Renal cortex interstitium (tissue), 11 donors: ENCODE measurements at regions not wholly inside any gene's neighbourhood (a gene's known extent, or its start where the extent isn't known, plus 50 kb on each side); places are given as distances from the start of the nearest gene placed in this dataset.

Source experiments
- DNase-seq, 11 donors: peaks; one replicate each; pipeline ENCODE4 v3.0.0-alpha.2; 2013; ENCODE audit warnings: low read depth in 9 of 11, low spot score in 4 of 11; ENCODE audit errors: extremely low read depth in 1 of 11

DNA sequence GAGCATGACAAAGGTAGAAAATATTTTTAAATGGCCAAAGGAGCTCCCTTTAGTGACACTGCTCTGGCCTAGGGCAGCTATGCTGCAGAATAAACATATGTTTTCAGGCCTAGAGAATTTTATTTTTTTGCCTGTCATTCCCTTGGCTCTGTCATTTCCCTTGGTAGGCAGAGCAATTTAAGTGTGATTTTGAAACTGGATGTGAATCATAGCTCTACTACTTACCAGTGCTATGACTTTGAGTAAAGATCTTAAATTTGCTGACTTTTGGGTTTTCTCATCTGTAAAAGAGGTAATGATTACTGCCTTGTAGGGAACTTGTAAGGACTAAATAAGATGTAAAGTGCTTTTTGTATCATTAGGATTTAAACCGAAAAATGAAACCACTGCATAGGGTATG is 189.0 kb upstream of the ZRANB2 start:
- DNase-seq, result no peak

DNA sequence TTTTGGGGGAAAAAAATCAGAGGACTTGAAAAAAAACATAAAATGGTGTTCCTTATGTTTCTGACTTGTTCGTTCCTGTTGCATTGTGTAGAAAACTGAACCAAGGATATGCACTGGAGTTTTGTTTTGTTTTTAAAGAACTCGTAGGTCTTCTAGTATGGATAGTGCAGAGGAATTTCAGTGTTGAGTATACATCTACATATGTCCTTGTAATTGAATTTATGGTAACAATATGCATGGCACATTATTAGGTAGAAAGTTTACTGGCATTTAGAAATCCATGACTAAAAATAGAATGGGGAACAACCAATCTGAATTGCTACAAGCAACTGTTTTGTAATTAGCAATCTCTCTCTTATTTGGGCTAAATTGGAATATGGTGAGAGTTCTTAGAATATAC is 188.3 kb upstream of the ZRANB2 start:
- DNase-seq, result no peak

DNA sequence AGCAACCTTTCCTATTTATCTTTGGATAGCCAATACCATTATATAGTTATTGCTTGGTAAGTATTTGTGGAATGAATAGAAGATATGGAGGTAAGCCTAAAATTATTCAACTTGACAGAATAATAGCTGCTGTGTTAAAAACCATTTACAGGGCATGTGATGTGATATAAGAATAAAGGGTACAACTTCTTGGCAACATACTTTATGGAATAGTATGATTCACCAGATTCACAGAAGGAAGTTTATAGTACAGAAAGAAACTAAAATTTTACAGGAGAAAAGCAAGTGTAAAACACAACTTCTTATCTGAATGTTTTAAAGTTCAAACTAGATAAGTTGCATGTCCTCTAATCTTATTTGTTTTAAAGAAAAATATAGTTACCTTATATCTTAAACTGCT is 186.4 kb upstream of the ZRANB2 start:
- DNase-seq, result no peak

DNA sequence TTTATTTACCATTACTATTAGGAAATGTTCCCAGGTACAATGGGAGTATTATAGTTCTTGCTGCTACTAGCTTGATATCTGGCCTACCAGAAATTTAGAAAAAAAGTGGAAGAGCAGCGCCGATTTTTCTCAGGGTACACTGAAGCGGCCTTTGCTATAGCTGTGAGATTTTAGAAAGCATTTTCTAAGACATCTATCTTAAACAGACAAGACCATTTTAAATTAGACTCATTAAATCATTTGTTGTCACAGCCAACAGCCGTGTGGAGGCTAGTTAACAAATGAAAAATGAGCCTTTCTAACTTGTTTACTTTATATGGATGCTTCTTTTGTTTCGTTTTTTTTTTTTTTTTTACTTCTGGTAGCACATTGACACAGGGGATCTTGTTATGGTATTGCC is 183.2 kb upstream of the ZRANB2 start:
- no peak for DNase-seq

DNA sequence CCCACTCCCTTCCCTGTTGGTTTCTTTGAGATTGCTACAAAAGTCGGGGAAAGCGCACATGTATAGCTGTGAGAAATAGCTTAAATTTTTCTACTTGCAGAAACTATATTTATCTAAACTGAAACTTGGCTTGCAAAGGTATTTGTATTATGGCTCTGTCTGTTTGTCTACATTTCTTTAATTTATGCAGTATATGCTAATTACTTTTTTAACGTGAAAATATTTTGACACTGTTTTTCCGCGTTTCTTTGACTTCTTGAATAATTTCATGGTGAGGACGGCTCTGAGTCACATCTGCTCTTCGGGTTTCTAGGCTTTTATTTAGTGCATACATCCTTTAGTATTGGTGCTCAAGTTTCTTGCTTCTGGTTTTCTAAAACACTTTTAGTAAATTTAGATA is 182.1 kb upstream of the ZRANB2 start:
- DNase-seq, result no peak

DNA sequence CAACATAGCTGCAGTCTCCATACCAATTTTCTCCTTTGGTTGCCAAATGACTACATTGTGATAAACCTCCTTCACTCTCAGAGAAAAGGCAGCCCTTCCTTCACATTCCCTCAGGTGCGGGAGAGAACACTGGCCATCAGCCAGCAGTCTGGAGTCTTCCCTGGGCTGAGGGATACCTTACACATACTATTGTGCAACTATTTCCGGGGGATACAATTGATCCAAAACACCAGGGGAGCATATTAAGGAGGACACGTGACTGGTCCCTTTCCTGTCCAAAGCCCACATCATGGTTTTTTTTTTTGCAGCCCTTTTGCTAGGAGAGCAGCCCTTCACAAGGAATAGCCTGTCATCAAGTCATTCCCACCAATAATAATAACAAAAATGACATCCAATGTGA is 172.1 kb upstream of the ZRANB2 start:
- no peak for DNase-seq

DNA sequence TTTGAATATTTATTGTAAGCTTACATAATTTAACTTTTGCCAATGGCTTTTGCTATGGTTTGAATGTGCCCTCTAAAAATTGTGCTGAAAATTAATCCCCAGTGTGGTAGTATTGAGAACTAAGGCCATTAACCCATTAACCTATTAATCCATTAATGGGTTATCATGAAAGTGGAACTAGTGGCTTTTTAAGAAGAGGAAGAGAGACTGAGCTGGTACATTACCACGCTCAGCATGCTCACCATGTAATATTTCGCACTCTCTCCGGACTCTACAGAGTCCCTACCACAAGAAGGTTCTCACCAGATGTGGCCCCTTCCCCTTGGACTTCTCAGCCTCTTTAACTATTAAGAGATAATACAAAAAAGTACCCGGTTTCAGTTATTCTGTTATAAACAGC is 164.4 kb upstream of the ZRANB2 start:
- no peak for DNase-seq

DNA sequence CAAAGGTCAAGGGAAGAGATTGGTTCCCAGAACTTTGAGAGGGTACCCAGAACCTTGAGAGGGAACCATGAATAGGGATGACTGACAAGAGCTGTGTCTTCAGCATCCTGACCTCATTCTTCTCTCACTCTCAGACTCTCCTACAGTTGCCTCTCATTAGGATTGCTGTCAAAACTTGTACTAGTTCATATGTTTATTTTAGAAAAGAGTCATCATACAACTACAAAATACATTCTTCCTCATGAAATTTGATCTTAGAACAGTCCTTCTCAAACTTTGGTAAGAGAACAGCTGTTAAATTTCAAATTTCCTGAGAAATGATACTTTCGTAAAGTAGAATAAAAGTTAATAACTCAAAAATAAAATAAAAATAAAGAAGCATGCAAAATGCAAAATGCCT is 161.4 kb upstream of the ZRANB2 start:
- DNase-seq, result no peak

DNA sequence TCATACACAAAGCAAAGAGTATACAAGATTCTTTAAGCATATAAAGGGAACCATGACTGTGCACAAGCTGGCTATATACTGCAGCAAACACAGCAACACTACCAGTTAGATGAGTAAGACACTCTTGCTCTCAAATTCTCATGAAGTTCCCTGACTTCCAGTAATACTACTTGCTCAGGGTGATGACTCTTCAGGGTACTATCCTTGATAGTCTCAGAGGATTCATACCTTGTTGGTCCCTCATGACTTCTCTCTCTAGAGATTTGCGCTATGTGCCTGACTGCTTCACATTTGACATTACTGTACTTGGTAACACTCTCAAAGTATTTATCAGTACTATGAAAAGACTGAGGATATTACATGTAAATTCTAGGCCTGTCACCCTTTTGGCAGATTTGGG is 159.8 kb upstream of the ZRANB2 start:
- no peak for DNase-seq

DNA sequence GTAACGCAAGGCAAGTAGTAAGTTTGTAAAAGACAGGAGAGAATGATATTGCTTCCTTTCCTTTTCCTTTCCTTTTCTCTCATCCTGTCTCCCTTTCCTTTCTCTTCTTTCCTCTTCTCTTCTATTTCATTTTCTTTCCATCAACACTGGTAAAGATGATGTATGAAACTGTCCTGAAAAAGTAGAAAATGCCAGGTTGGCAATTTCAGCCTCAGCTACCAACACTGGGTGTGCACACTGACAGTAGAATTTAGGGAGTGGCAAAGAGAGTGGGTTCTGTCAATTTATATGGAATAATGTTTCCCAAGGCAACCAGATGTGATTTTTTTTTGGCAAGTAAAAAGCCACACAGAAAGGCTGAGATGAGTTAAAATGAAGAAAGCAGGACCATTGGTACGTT is 155.7 kb upstream of the ZRANB2 start:
- no peak for DNase-seq

DNA sequence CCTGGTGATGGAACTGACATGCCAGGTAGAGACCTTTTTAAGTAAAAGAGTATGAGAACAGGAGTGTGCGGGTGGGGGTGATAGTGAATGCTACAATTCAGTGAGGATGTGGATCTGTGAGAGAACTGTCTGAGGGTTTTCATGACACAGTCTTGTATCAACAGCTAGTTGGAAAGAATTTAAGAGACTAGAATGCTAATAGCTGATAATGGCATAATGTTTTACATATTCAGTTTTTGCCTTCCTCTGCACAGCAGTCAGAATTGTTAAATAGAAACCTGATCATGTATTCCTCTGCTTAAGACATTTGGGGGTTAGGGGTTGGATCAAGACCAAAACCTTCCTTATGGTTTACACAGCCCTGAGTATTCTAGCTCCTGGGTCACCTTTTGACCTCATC is 152.8 kb upstream of the ZRANB2 start:
- no peak for DNase-seq

DNA sequence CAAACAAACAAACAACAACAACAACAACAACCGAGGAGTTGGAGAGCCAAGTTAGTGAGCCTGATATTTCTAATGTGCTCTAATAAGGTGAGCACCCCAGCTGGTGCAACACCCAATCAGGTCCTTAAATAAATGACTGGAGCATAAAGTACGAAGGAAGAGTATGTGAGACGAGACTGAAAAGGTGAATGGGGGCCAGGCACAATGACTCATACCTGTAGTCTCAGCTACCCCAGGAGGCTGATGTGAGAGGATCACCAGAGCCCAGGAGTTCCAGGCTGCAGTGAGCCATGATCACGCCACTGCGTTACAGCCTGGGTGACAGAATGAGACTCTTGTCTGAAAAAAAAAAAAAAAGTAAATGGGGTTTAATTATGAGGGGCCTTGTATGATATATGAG is 152.0 kb upstream of the ZRANB2 start:
- DNase-seq, result no peak

DNA sequence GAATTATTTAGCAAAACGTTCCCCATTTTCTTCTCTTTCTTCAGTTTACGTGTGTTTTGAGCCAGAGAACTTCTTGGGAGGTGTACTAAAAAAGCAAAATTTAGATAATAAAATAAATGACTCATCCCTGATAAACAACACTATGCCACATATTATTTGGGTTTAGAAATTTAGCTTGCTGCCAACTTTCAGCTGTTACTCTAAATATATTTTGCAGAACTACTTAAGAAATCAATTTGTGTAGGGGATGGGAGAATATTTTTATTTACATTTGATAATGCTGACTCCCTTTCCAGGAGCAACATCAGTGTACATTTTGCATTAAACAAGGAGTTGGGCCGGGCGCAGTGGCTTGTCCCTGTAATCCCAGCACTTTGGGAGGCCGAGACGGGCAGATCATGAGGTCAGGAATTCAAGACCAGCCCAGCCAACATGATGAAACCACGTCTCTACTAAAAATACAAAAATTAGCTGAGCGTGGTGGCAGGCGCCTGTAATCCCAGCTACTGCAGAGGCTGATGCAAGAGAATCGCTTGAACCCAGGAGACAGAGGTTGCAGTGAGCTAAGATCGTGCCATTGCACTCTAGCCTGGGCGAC is 151.4 kb upstream of the ZRANB2 start:
- DNase-seq, result no peak

DNA sequence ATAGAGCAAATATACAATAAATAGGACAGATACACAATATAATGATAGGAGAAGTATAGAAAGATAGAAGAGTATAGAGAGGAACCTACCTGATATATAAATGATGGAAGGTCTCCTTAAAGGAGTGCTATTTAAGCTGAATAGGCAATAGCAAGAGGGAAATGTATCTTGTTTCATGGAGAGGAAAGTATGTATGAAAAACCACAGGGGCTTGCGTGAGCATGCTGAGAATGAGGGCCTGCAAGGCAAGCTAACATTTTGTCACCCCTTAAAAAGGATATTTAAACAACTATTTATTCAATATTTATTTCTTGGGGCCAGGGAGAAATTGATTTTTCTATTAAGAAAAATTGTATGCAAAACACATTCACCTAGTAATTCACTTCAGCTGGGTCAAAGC is 150.9 kb upstream of the ZRANB2 start:
- DNase-seq, result no peak

DNA sequence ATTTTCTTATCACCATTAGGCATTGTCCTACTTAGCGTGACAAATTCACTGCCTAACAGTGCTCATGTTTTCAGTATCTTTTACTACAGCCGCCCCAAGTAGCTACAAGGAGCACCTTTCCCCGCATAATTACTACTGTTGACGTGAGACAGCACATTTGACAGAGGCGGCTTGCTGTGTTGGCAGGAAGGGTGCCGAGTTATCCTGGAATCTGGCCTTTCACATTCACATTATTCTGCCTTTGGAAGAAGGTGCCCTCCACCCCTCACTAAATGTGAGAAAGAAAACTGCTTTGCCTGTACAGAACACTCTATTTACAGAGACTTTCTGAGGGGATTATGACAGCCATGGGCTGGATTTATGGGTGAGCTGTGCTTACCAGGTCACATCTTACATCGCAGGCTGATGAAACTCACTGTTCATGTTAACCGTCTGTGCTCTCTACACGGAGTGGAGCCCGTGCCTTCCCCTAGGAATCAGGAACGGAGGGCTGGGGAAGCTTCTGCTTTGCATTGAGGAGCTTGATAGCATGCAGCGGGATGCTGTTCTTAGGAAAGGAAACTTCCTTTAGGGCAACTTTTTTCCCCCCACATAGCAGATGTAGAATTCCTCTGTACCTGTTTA is 148.0 kb upstream of the ZRANB2 start:
- no peak for DNase-seq

DNA sequence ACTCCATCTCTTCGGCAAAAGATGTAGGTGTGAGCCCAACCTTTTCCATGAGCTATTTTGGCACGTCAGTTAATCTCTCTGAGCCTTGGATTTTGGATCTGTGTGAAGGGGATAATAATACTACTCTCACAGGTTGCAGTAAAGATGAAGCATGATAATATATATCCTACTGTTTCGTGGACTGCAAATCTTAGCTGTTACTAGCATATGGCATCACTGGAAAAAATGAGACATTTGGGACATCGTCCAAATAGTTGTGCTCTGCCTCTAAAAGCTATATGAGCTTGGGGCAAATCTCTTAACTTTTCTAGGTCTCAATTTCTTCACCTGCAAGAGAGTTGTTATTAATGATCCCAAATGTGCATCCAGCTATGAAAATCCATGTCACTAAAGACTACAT is 147.4 kb upstream of the ZRANB2 start:
- DNase-seq, result no peak

DNA sequence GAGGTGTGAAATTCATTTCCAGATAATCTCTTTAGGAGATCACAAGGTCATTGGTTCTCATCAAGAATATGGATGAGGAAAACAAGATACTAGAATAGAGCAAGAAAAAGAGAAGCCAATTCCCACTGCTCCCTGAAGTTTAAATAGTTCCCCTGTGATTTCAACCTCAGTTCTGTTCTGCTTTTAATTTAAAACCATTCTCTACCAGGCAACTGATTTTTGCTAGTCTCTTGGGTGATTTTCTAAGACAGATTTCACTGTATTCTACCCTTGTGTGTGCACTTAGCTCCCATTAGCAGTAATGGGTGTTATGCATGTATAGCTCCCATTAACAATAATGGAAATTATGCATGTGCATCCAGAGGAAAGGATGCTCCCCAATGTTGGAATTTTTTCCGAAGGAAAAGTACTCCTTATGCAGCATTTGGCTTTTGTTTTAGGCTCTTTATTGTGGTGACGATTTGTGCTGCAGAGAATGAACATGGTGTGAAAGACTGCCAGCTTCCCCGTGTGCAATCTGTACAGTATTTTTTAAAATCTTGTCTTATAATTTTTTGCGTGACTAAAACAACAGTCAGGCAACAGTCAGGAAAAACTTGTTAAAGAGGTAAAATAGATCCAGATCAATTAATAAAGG is 144.0 kb upstream of the ZRANB2 start:
- DNase-seq, result no peak

DNA sequence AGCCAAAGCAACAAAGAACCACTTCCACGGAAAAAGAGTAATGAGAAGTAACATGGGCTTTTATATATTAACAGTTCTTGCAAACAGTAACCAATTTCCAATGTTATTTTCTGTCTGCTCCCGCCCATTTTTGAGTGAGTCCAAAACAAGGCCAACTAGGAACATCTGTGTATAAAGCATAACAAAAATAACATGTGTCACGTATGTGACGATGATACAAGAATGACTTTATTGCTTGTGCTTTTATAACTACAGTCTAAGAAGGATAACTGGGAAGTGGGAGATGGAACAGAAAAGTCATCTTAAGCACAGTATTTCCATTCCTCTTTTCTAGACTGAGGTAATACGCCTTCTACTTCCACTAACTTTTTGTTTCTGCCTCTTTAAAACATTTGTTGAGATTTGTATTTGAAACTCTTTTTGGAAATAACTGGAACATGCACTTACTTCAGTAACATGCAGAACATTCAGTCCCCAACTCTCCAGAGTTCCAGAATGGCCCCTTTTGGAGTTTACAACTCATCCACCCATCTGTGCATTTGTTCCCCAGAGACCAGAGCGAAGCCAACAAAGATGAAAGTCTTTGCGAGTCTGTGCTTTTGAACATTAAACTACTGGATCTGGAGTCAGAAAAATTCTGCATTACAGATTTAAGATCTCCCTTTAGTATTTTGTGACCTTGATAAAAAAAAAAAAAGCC is 143.0 kb upstream of the ZRANB2 start:
- no peak for DNase-seq

DNA sequence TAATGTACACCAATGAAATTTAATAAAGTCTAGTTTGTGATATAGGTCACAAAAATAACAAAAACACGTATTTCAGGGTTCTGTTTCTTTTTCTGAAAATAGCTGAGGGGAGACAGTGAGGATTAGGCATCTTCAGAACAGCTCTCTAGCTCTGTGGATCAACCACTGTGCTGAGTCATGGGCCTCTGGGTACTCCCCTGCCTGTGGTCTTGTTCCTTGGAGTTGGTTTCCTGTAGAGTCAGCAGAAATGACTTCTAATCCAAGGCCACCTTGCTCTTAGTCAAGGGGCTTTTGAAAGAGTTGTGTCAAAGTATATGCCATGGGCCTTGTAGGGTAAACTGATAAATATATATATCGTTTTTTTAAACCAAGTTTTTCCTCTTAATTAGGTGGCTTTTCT is 141.8 kb upstream of the ZRANB2 start:
- DNase-seq, result no peak

DNA sequence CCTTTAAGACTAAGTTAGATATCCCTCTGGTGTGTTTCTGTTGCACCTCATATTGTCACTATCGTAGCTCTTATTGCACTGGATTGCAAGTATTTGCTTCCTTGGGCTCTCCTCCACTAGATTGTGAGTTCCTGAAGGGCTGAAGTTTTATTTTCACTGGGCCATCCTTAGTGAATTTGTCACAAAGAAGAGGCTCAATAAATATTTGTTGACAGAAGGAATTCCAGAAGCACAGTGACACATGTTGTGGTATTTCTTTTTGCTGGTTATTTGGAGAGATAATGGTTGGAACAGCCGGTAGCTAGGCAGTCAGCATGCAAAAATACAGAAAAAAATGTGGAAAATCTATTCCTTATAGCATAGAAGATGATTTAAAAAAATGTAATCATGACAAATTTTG is 129.9 kb upstream of the ZRANB2 start:
- no peak for DNase-seq

DNA sequence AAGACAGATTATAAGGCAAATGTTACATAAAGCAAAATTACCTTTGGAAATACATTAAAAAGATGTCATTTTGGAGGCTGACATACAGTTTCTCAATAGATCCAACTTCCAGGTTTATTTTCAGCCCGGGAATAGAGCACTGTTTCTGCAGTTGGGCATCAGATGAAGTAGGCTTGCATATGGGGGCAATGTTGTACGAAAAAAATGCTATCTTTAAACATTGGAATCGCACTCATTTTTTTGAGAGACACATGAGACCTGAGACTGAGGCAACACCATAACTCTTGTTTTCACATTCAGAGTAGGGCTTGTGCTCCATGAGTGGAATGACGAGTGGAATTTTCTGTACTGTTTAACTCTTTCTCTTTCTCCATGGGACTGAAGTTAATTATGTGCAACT is 122.4 kb upstream of the ZRANB2 start:
- DNase-seq, result no peak
